A673 (cell line): ENCODE measurements at regions not wholly inside any gene's neighbourhood (a gene's known extent, or its start where the extent isn't known, plus 50 kb on each side); places are given as distances from the start of the nearest gene placed in this dataset.
"Not testable (repeated sequence)": the region's sequence is repeated elsewhere in the genome, so short reads cannot be mapped to it uniquely, and the experiment has no call there.

Experiments used
- BruUV-seq: library from RNA; stranded (reverse); fragments of 400-500 nt; replicated peaks from 2 replicates; lab custom pipeline; 2021; lab: Mats Ljungman, UMichigan
- CTCF ChIA-PET: fragments of 300-600 bp; sonication (Branson Sonifier 250); formaldehyde crosslinking; loops from one replicate; lab custom pipeline; 2022; ENCODE audit warnings: antibody characterized with exemption; lab: Charles Lee
- POLR2A ChIA-PET: fragments of 300-600 bp; sonication (Branson Sonifier 250); formaldehyde crosslinking; loops from one replicate; lab custom pipeline; 2022; ENCODE audit warnings: antibody characterized with exemption; ENCODE audit not compliant: low non-redundant PET; lab: Charles Lee
- DNase-seq: peaks from one replicate; pipeline ENCODE4 v3.0.0-alpha.2; 2015; ENCODE audit warnings: low spot score
- H3K27ac ChIP-seq: fragments of 200-600 bp; sonication (generic); 2 replicates; pipeline ENCODE4 v1.5.1; 2016; ENCODE audit warnings: mixed run types, low read depth, mild to moderate bottlenecking, mixed read lengths, antibody characterized with exemption, low read length; ENCODE audit not compliant: poor library complexity, severe bottlenecking
- H3K27me3 ChIP-seq: fragments of 200-600 bp; sonication (generic); replicated peaks from 2 replicates; pipeline ENCODE4 v1.6.1; 2017; ENCODE audit warnings: mixed run types, low read depth, mild to moderate bottlenecking, mixed read lengths, antibody characterized with exemption, low read length; ENCODE audit not compliant: insufficient read depth, poor library complexity
- H3K36me3 ChIP-seq: fragments of 200-600 bp; sonication (generic); 2 replicates; pipeline ENCODE4 v1.6.1; 2016; ENCODE audit warnings: mixed run types, mild to moderate bottlenecking, mixed read lengths, antibody characterized with exemption, low read length; ENCODE audit not compliant: insufficient read depth, poor library complexity, severe bottlenecking
- H3K4me1 ChIP-seq: fragments of 200-600 bp; sonication (generic); 2 replicates; pipeline ENCODE4 v1.6.1; 2017; ENCODE audit warnings: mixed run types, mild to moderate bottlenecking, mixed read lengths, antibody characterized with exemption, low read length; ENCODE audit not compliant: insufficient read depth, poor library complexity, severe bottlenecking
- H3K4me3 ChIP-seq: fragments of 200-600 bp; sonication (generic); 2 replicates; pipeline ENCODE4 v1.5.1; 2016; ENCODE audit warnings: low read depth, mixed run types, mild to moderate bottlenecking, mixed read lengths, low read length; ENCODE audit not compliant: poor library complexity, severe bottlenecking
- H3K9me3 ChIP-seq: fragments of 200-600 bp; sonication (generic); 2 replicates; pipeline ENCODE4 v1.6.1; 2016; ENCODE audit warnings: mixed run types, low read depth, mild to moderate bottlenecking, mixed read lengths, antibody characterized with exemption, low read length; ENCODE audit not compliant: poor library complexity, severe bottlenecking
- intact Hi-C: fragments of 100-400 bp; cut with micrococcal nuclease; formaldehyde crosslinking; loops from one replicate; pipeline ENCODE4 v1.10.0; 2022; ENCODE audit not compliant: unreplicated experiment

GRCh38 chr21:13907385-13907784 lies 297.8 kb downstream of the POTED start:
- POLR2A ChIA-PET, DNase-seq, H3K27ac ChIP-seq, H3K36me3 ChIP-seq, intact Hi-C loops, CTCF ChIA-PET, H3K4me1 ChIP-seq, H3K4me3 ChIP-seq, H3K9me3 ChIP-seq, BruUV-seq, H3K27me3 ChIP-seq: not testable (repeated sequence)

- H3K9me3 ChIP-seq, intact Hi-C loops, DNase-seq, H3K27ac ChIP-seq, H3K4me1 ChIP-seq, CTCF ChIA-PET, H3K36me3 ChIP-seq, BruUV-seq, H3K27me3 ChIP-seq, H3K4me3 ChIP-seq, POLR2A ChIA-PET: not testable (repeated sequence)
These were observed 287.1 kb downstream of the POTED start for GRCh38 chr21:13896596-13897247.

- H3K36me3 ChIP-seq, H3K9me3 ChIP-seq, H3K27me3 ChIP-seq, DNase-seq, H3K27ac ChIP-seq, H3K4me1 ChIP-seq, H3K4me3 ChIP-seq, CTCF ChIA-PET, POLR2A ChIA-PET, intact Hi-C loops, BruUV-seq: not testable (repeated sequence)
These were observed 284.0 kb downstream of the POTED start for GRCh38 chr21:13893617-13894016.

GRCh38 chr21:13893025-13893424 lies 283.4 kb downstream of the POTED start:
- H3K9me3 ChIP-seq, H3K4me3 ChIP-seq, DNase-seq, POLR2A ChIA-PET, H3K4me1 ChIP-seq, H3K36me3 ChIP-seq, H3K27me3 ChIP-seq, BruUV-seq, intact Hi-C loops, H3K27ac ChIP-seq, CTCF ChIA-PET: not testable (repeated sequence)

- H3K9me3 ChIP-seq, H3K27me3 ChIP-seq, H3K4me1 ChIP-seq, H3K4me3 ChIP-seq, intact Hi-C loops, CTCF ChIA-PET, H3K27ac ChIP-seq, H3K36me3 ChIP-seq, DNase-seq, BruUV-seq, POLR2A ChIA-PET: not testable (repeated sequence)
These were observed 282.7 kb downstream of the POTED start for GRCh38 chr21:13892146-13892751.

- H3K4me3 ChIP-seq, POLR2A ChIA-PET, CTCF ChIA-PET, H3K9me3 ChIP-seq, intact Hi-C loops, H3K36me3 ChIP-seq, H3K4me1 ChIP-seq, DNase-seq, BruUV-seq, H3K27ac ChIP-seq, H3K27me3 ChIP-seq: not testable (repeated sequence)
These were observed 279.6 kb downstream of the POTED start for GRCh38 chr21:13889176-13889575.

- POLR2A ChIA-PET, BruUV-seq, DNase-seq, H3K27ac ChIP-seq, H3K4me3 ChIP-seq, H3K27me3 ChIP-seq, CTCF ChIA-PET, H3K36me3 ChIP-seq, H3K9me3 ChIP-seq, H3K4me1 ChIP-seq, intact Hi-C loops: not testable (repeated sequence)
These were observed 274.2 kb downstream of the POTED start for GRCh38 chr21:13883641-13884395.
